ENCODE measurements at regions not wholly inside any gene's neighbourhood (a gene's known extent, or its start where the extent isn't known, plus 50 kb on each side); places are given as distances from the start of the nearest gene placed in this dataset.
"Not testable (repeated sequence)": the region's sequence is repeated elsewhere in the genome, so short reads cannot be mapped to it uniquely, and the experiment has no call there.

DNA sequence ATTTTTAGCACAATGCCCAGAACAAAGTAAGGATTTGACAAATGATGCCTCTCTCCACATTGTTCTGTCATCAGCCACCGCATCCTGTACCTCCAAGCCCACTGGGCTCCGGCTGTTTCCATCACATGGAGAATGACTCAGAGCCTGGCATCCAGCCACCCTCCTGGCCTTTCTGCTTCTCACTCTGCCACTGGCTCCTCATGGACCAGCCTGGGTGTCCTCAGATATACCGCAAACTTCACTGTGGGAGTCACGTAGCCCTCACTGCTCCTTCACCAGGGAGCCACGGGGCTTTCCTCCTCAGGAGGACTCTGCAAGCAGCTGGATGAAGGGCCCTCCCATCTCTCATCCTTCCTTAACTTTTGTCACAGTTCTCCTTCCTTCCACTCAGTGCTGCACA is 943.0 kb downstream of the TUBA3C start:
- not testable (repeated sequence) for TF ChIP-seq CTCF, EP300, POLR2A (IDR thresholded peaks at IDR 0.05)

Measured in gastroesophageal sphincter (tissue), 3 donors.